Prostate gland (tissue), 2 donors: ENCODE measurements at regions not wholly inside any gene's neighbourhood (a gene's known extent, or its start where the extent isn't known, plus 50 kb on each side); places are given as distances from the start of the nearest gene placed in this dataset.

Experiments used
- POLR2A ChIP-seq: fragments of 450-650 bp; IDR thresholded peaks from one replicate; pipeline ENCODE4 v1.6.1; 2016; ENCODE audit warnings: antibody characterized with exemption, mild to moderate bottlenecking
- POLR2AphosphoS5 ChIP-seq: sonication (generic); formaldehyde crosslinking; IDR thresholded peaks from one replicate; pipeline ENCODE4 v1.6.1; 2017; ENCODE audit warnings: antibody characterized with exemption
- TF ChIP-seq, protein P1 (sequence below), 4 experiments: fragments of 200-600 bp in 2 of 4; fragments of 450-650 bp in 2 of 4; sonication (generic) in 2 of 4; IDR thresholded peaks; 1 replicate in 3 of 4; 2 replicates in 1 of 4; pipeline ENCODE4 v1.5.1; 2016 to 2019; ENCODE audit warnings: antibody characterized with exemption in 4 of 4, mild to moderate bottlenecking in 2 of 4, moderate library complexity in 2 of 4

DNA sequence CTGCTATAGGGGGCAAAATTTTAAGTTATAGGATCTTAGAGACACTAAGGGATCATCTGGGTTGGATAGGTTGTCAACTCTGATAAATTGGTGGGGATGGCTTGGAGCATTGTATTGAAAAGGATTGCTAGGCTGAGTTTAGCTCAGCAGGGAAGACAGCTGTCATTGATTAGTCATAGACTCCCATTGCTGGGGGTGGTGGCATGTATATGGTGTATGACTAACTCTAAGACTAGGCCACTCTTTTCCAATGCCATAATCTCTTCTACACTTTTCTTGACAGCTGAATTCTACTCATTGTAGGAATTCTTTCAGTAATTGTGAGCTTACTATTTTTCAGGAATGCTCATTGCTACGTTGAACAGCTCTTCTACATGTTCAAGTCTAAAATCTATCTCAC, 81.3 kb upstream of the PELI1 start:
- TF ChIP-seq, protein P1, sequence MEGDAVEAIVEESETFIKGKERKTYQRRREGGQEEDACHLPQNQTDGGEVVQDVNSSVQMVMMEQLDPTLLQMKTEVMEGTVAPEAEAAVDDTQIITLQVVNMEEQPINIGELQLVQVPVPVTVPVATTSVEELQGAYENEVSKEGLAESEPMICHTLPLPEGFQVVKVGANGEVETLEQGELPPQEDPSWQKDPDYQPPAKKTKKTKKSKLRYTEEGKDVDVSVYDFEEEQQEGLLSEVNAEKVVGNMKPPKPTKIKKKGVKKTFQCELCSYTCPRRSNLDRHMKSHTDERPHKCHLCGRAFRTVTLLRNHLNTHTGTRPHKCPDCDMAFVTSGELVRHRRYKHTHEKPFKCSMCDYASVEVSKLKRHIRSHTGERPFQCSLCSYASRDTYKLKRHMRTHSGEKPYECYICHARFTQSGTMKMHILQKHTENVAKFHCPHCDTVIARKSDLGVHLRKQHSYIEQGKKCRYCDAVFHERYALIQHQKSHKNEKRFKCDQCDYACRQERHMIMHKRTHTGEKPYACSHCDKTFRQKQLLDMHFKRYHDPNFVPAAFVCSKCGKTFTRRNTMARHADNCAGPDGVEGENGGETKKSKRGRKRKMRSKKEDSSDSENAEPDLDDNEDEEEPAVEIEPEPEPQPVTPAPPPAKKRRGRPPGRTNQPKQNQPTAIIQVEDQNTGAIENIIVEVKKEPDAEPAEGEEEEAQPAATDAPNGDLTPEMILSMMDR (IDR thresholded peaks at IDR 0.05) = no peak
- TF ChIP-seq POLR2AphosphoS5 = no peak
- TF ChIP-seq POLR2A = no peak
